ENCODE measurements at regions not wholly inside any gene's neighbourhood (a gene's known extent, or its start where the extent isn't known, plus 50 kb on each side); places are given as distances from the start of the nearest gene placed in this dataset.

DNA sequence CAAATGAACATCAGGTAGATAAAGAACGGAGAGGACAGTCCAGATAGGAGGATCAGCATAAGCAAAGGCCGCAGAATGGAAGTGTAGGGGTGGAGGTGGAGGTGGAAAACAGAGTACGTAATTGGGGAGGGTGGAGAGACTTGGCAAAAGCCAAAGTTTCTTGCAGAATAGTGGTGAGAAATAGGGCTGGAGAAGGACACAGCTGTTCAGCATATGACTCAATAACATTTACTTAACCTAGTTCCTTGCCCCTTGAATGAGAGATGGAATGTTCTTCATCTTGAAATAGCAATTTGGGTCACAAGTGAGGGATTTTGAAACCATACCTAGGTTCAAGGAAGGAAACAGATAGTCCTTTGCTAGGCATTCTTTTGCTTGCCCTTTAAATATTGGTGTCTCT lies 235.9 kb upstream of the ARHGAP20 start:
- DNase-seq (ENCODE audit: low read depth): peak; percentile 42
- TF ChIP-seq, protein P1, sequence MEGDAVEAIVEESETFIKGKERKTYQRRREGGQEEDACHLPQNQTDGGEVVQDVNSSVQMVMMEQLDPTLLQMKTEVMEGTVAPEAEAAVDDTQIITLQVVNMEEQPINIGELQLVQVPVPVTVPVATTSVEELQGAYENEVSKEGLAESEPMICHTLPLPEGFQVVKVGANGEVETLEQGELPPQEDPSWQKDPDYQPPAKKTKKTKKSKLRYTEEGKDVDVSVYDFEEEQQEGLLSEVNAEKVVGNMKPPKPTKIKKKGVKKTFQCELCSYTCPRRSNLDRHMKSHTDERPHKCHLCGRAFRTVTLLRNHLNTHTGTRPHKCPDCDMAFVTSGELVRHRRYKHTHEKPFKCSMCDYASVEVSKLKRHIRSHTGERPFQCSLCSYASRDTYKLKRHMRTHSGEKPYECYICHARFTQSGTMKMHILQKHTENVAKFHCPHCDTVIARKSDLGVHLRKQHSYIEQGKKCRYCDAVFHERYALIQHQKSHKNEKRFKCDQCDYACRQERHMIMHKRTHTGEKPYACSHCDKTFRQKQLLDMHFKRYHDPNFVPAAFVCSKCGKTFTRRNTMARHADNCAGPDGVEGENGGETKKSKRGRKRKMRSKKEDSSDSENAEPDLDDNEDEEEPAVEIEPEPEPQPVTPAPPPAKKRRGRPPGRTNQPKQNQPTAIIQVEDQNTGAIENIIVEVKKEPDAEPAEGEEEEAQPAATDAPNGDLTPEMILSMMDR (IDR thresholded peaks at IDR 0.05; ENCODE audit: low read length, missing control alignments): no peak
- no peak overlapping the region for H3K4me3 ChIP-seq (replicated peaks; ENCODE audit: low read depth, low read length)

DNA sequence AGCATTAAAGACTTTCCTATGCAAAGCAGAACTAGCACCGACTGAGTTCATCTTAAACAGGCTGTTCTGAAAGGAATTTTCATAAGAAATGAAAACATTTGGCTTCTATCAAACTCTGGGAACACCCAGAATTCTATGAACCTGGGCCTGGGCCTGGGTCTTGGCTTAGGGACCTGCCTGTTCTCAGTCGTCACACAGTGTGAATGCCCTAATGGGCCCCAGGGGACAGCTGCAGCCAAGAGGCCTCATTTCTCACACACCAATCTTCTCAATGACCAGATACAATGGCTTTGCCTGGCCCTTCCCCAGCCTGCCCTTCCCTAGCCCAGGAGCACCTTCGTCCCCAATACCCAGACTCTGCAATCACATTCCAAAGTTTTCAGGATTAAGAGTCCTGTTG lies 234.9 kb upstream of the ARHGAP20 start:
- DNase-seq (ENCODE audit: low read depth): no peak
- no peak overlapping the region for H3K4me3 ChIP-seq (replicated peaks; ENCODE audit: low read depth, low read length)
- TF ChIP-seq, protein P1 (IDR thresholded peaks at IDR 0.05; ENCODE audit: low read length, missing control alignments): no peak

DNA sequence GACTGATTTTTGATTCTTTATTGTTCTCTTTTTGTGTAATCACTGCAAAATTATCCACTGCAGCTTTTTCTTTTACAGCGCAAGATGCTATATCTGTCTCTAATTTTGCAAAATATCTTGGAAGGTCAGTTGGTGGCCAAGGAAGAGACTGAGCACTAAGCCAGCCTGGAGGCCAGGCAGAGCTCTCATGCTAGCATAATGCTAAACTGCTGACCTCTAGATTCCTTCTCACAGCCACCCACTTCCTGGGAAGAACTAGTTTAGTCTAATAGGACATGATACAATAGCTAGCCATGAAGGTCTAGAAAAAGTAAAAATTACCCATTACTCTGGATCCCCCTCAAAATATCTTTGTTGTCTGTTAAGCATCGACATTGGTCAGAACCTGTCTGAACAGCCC lies 227.2 kb upstream of the ARHGAP20 start:
- no peak overlapping the region for H3K4me3 ChIP-seq (replicated peaks; ENCODE audit: low read depth, low read length)
- TF ChIP-seq, protein P1 (IDR thresholded peaks at IDR 0.05; ENCODE audit: low read length, missing control alignments): no peak
- no peak for DNase-seq (ENCODE audit: low read depth)

DNA sequence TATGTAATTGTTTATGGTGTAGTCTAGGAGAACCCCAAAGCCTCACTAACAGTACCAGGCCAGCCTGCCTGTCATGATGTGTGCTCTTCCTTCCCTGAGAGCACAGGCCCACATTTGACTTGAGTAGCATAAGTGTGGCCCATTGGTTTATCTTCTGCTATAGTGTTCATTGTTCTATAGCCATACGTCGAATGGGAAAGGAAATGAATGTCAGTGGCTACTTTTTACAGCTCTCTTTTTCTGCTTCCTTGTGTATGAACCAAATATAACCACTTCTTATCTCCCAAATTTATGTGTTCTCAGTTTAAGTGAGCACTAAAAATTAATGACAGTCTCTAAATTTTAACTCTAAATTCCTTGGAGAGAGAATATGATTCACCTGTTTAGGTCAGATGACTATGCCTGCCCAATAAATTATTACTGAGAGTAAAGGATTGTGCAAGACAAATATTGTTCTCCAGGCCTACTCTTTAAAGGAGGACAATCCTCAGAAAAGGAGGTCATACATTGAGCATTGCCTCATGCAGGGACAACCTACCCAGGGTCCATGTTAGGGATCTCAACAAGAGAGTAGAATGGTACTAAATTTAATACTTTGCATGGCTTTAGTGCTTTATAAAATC lies 222.9 kb upstream of the ARHGAP20 start:
- TF ChIP-seq, protein P1 (IDR thresholded peaks at IDR 0.05; ENCODE audit: low read length, missing control alignments): no peak
- no peak for DNase-seq (ENCODE audit: low read depth)
- H3K4me3 ChIP-seq (replicated peaks; ENCODE audit: low read depth, low read length): no peak overlapping the region

DNA sequence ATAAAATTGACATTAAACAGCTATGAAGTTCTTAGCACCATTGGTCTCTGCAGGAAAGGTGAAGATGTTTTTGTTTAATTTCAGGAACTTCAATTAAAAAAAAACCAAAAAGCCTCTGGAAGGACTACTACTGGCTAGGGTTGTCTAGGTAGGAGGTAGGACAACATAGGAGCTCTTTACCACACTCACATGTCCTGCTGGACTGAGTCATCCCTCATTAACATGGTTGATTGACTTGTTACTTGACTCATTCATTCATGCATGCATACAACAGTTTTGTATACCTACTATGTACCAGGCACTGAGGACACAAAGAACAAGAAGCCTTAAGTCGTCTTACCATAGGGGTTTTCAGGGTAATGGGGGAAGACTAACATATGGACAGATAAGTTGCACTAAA lies 216.9 kb upstream of the ARHGAP20 start:
- H3K4me3 ChIP-seq (replicated peaks; ENCODE audit: low read depth, low read length): no peak overlapping the region
- TF ChIP-seq, protein P1 (IDR thresholded peaks at IDR 0.05; ENCODE audit: low read length, missing control alignments): no peak
- DNase-seq (ENCODE audit: low read depth): no peak

DNA sequence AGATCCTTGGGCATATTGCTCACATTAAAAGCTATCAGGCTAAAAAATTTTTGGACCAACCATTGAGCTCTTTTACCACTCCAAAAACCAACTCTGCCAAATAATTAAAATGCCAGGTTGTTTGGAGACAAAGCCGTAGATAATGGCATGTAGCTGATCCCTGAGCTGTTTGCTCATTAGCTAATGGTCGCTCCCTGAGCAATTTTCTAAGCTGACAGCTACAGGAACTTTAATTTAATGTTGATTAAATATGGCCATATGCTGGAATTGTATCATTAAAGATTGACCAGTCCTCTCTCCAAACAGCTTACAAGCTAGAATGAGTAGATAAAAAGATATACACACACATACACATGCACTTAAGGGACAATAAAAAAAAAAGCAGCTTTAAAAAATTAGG lies 216.2 kb upstream of the ARHGAP20 start:
- H3K4me3 ChIP-seq (replicated peaks; ENCODE audit: low read depth, low read length): no peak overlapping the region
- TF ChIP-seq, protein P1 (IDR thresholded peaks at IDR 0.05; ENCODE audit: low read length, missing control alignments): no peak
- no peak for DNase-seq (ENCODE audit: low read depth)

All from fibroblast of pulmonary artery (primary cell).